ENCODE measurements at regions not wholly inside any gene's neighbourhood (a gene's known extent, or its start where the extent isn't known, plus 50 kb on each side); places are given as distances from the start of the nearest gene placed in this dataset.
"Not testable (repeated sequence)": the region's sequence is repeated elsewhere in the genome, so short reads cannot be mapped to it uniquely, and the experiment has no call there.

DNA sequence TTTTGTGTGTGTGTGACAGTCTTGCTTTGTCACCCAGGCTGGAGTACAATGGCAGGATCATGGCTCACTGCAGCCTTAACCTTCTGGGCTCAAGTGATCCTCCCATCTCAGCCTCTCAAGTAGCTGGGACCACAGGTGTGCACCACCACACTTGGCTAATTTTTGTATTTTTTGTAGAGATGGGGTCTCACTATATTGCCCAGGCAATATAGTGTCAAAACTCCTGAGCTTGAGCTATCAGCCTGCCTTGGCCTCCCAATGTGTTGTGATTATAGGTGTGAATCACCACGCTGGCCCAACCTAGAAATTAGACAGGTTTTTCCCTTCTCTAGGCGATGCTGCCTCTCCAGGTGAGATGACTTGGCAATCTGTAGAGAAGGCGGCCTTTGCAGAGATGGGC is 235.3 kb downstream of the PCSK1 start:
- TF ChIP-seq YY1 (IDR thresholded peaks at IDR 0.05; ENCODE audit: insufficient read depth, insufficient read length); SUZ12 (IDR thresholded peaks at IDR 0.05; ENCODE audit: extremely low read depth, insufficient read depth, insufficient read length): not testable (repeated sequence)
